Thyroid gland (tissue), 4 donors: ENCODE measurements at regions not wholly inside any gene's neighbourhood (a gene's known extent, or its start where the extent isn't known, plus 50 kb on each side); places are given as distances from the start of the nearest gene placed in this dataset.

Source experiments
- DNase-seq, 2 donors: peaks; one replicate each; pipeline ENCODE4 v3.0.0-alpha.2; 2019
- H3K27ac ChIP-seq, 3 donors: fragments of 200-600 bp; sonication (generic); 1 replicate in 2 of 3; 2 replicates in 1 of 3; pipeline ENCODE4 v1.5.1; 2016 to 2019; ENCODE audit warnings: mild to moderate bottlenecking in 1 of 3, moderate library complexity in 1 of 3
- H3K27me3 ChIP-seq: fragments of 200-600 bp; sonication (generic); one replicate; pipeline ENCODE4 v1.5.1; 2019
- H3K36me3 ChIP-seq, 2 donors: fragments of 200-600 bp; sonication (generic); one replicate each; pipeline ENCODE4 v1.5.1; 2016 to 2019
- H3K4me1 ChIP-seq, 2 donors: fragments of 200-600 bp; sonication (generic); one replicate each; pipeline ENCODE4 v1.5.1; 2017 to 2019
- H3K4me3 ChIP-seq, 3 donors: fragments of 200-600 bp; sonication (generic); replicated peaks in 1 of 3; 1 replicate in 2 of 3; 2 replicates in 1 of 3; pipeline ENCODE4 v1.5.1; 2016; ENCODE audit warnings: mild to moderate bottlenecking in 1 of 3
- H3K9me3 ChIP-seq: fragments of 200-600 bp; sonication (generic); one replicate; pipeline ENCODE4 v1.5.1; 2017
- POLR2A ChIP-seq, 2 donors: fragments of 450-650 bp; IDR thresholded peaks; one replicate each; pipeline ENCODE4 v1.6.1; 2017; ENCODE audit warnings: antibody characterized with exemption in 2 of 2, mild to moderate bottlenecking in 2 of 2, moderate library complexity in 1 of 2
- WGBS, 2 donors: methylation state at CpG; one replicate each; pipeline ENCODE4 v1.1.5; 2017; 5-methylcytosine and 5-hydroxymethylcytosine counted together
- intact Hi-C: fragments of 100-400 bp; cut with DNase I; formaldehyde crosslinking; loops from one replicate; pipeline ENCODE4 v1.15.1; 2023
- TF ChIP-seq, protein P1 (sequence below), 6 experiments: fragments of 200-600 bp in 3 of 6; fragments of 450-650 bp in 3 of 6; sonication (generic) in 3 of 6; IDR thresholded peaks; one replicate each; pipeline ENCODE4 v1.5.1; 2016 to 2019; ENCODE audit warnings: antibody characterized with exemption in 6 of 6, mild to moderate bottlenecking in 2 of 6, inconsistent platforms in 1 of 6, moderate library complexity in 1 of 6

DNA sequence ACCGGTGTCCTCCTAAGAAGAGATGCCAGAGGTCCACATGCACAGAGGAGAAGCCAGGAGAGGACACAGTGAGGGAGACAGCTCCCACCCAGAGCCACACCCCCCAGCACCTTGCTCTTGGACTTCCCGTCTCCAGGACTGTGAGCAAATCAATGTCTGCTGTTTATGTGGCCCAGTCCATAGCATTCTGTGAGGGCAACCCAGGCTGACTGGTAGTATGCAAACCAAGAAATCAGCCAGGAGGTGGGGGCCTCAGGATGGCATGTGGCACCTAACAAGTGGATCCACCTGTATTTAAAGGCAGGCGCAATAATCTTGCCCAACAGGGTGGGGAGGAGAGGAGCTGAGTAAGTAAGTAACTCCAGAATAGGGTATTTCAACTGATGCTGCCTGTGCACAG lies 136.4 kb downstream of the BRD1 start:
- no peaks in the 10 kb centered on the region for H3K27me3 ChIP-seq
- intact Hi-C loops: no loop called here
- no peak for DNase-seq
- no peaks in the 10 kb centered on the region for H3K4me1 ChIP-seq
- H3K27ac ChIP-seq: no peak overlapping the region
- no peak overlapping the region for H3K4me3 ChIP-seq
- no peaks in the 10 kb centered on the region for H3K36me3 ChIP-seq
- TF ChIP-seq, protein P1, sequence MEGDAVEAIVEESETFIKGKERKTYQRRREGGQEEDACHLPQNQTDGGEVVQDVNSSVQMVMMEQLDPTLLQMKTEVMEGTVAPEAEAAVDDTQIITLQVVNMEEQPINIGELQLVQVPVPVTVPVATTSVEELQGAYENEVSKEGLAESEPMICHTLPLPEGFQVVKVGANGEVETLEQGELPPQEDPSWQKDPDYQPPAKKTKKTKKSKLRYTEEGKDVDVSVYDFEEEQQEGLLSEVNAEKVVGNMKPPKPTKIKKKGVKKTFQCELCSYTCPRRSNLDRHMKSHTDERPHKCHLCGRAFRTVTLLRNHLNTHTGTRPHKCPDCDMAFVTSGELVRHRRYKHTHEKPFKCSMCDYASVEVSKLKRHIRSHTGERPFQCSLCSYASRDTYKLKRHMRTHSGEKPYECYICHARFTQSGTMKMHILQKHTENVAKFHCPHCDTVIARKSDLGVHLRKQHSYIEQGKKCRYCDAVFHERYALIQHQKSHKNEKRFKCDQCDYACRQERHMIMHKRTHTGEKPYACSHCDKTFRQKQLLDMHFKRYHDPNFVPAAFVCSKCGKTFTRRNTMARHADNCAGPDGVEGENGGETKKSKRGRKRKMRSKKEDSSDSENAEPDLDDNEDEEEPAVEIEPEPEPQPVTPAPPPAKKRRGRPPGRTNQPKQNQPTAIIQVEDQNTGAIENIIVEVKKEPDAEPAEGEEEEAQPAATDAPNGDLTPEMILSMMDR (IDR thresholded peaks at IDR 0.05): no peak
- TF ChIP-seq POLR2A (IDR thresholded peaks at IDR 0.05): no peak
- WGBS, 2 donors: 75 to 92% methylated on average over 3 of the region's 3 CpGs
- H3K9me3 ChIP-seq: no peaks in the 10 kb centered on the region

- intact Hi-C loops: no loop called here
- H3K27ac ChIP-seq: no peak overlapping the region
- H3K4me1 ChIP-seq: no peaks in the 10 kb centered on the region
- WGBS, 2 donors: 81 to 82% methylated on average over 16 of the region's 16 CpGs
- no peak for TF ChIP-seq POLR2A (IDR thresholded peaks at IDR 0.05)
- TF ChIP-seq, protein P1 (IDR thresholded peaks at IDR 0.05): no peak
- H3K4me3 ChIP-seq: no peak overlapping the region
- no peaks in the 10 kb centered on the region for H3K9me3 ChIP-seq
- H3K36me3 ChIP-seq: no peaks in the 10 kb centered on the region
- DNase-seq: no peak
- no peaks in the 10 kb centered on the region for H3K27me3 ChIP-seq
Observed at GRCh38 chr22:49690454-49690853, 137.2 kb downstream of the BRD1 start.

GRCh38 chr22:49689858-49690257 lies 137.8 kb downstream of the BRD1 start:
- intact Hi-C loops: no loop called here
- no peak overlapping the region for H3K27ac ChIP-seq
- H3K9me3 ChIP-seq: no peaks in the 10 kb centered on the region
- no peaks in the 10 kb centered on the region for H3K36me3 ChIP-seq
- no peak overlapping the region for H3K4me3 ChIP-seq
- 63 to 70% methylated on average over 4 to 9 of the region's 11 CpGs for WGBS, 2 donors
- no peaks in the 10 kb centered on the region for H3K4me1 ChIP-seq
- TF ChIP-seq, protein P1 (IDR thresholded peaks at IDR 0.05): no peak
- no peak for TF ChIP-seq POLR2A (IDR thresholded peaks at IDR 0.05)
- no peaks in the 10 kb centered on the region for H3K27me3 ChIP-seq
- DNase-seq: no peak

GRCh38 chr22:49689255-49689770 lies 138.4 kb downstream of the BRD1 start:
- Histone ChIP-seq H3K27ac (no peak overlapping the region), H3K4me3 (no peak overlapping the region), H3K4me1 (no peaks in the 10 kb centered on the region), H3K9me3 (no peaks in the 10 kb centered on the region), H3K27me3 (no peaks in the 10 kb centered on the region), H3K36me3 (no peaks in the 10 kb centered on the region)
- 76 to 90% methylated on average over 4 to 5 of the region's 5 CpGs for WGBS, 2 donors
- TF ChIP-seq, protein P1 (IDR thresholded peaks at IDR 0.05): no peak
- no peak for TF ChIP-seq POLR2A (IDR thresholded peaks at IDR 0.05)
- no peak for DNase-seq
- intact Hi-C loops: no loop called here

GRCh38 chr22:49688516-49689254 lies 139.0 kb downstream of the BRD1 start:
- DNase-seq: no peak
- Histone ChIP-seq H3K9me3 (no peaks in the 10 kb centered on the region), H3K36me3 (no peaks in the 10 kb centered on the region), H3K4me3 (no peak overlapping the region), H3K4me1 (no peaks in the 10 kb centered on the region), H3K27ac (no peak overlapping the region), H3K27me3 (no peaks in the 10 kb centered on the region)
- intact Hi-C loops: no loop called here
- WGBS, 2 donors: 74 to 80% methylated on average over 17 to 20 of the region's 20 CpGs
- TF ChIP-seq, protein P1 (IDR thresholded peaks at IDR 0.05): no peak
- no peak for TF ChIP-seq POLR2A (IDR thresholded peaks at IDR 0.05)
